IMR-90 (cell line): ENCODE measurements at regions not wholly inside any gene's neighbourhood (a gene's known extent, or its start where the extent isn't known, plus 50 kb on each side); places are given as distances from the start of the nearest gene placed in this dataset.

Source experiments
- ATAC-seq: fragments of 200-7000 bp; cut with Tn5 transposase; 2 replicates; pipeline ENCODE4 v1.9.1; 2020; ENCODE audit warnings: low read depth, mild to moderate bottlenecking, moderate library complexity
- BruUV-seq: library from RNA; stranded (reverse); fragments of 400-500 nt; replicated peaks from 2 replicates; lab custom pipeline; 2021; lab: Mats Ljungman, UMichigan
- CTCF ChIA-PET: fragments of 300-600 bp; formaldehyde crosslinking; extraction: SDS; loops from one replicate; lab custom pipeline; 2021; ENCODE audit warnings: antibody characterized with exemption; lab: Yijun Ruan, JAX
- POLR2A ChIA-PET: fragments of 300-600 bp; sonication (Branson Sonifier 250); formaldehyde crosslinking; loops from one replicate; lab custom pipeline; 2022; ENCODE audit warnings: antibody characterized with exemption; ENCODE audit not compliant: unreplicated experiment; lab: Charles Lee
- DNase-seq: peaks from one replicate; pipeline ENCODE4 v3.0.0; 2013
- H2AFZ ChIP-seq: replicated peaks from 2 replicates; pipeline ENCODE3; 2013; ENCODE audit warnings: low read length, mild to moderate bottlenecking; ENCODE audit not compliant: poor library complexity
- H2AK5ac ChIP-seq: 2 replicates; pipeline ENCODE4 v1.6.1; 2013; ENCODE audit warnings: low read depth, low read length, inconsistent platforms
- H2AK9ac ChIP-seq: replicated peaks from 2 replicates; pipeline ENCODE3; 2013; ENCODE audit warnings: mild to moderate bottlenecking, low read depth, low read length, moderate library complexity; ENCODE audit not compliant: poor library complexity
- H2BK120ac ChIP-seq: 2 replicates; pipeline ENCODE4 v1.6.1; 2013; ENCODE audit warnings: low read depth, low read length, inconsistent platforms
- H2BK15ac ChIP-seq: 3 replicates; pipeline ENCODE4 v1.6.1; 2013; ENCODE audit warnings: low read depth, low read length, inconsistent platforms
- H2BK20ac ChIP-seq: 2 replicates; pipeline ENCODE4 v1.6.1; 2013; ENCODE audit warnings: low read depth, mild to moderate bottlenecking, inconsistent platforms, low read length, moderate library complexity
- H2BK5ac ChIP-seq: 2 replicates; pipeline ENCODE4 v1.6.1; 2013; ENCODE audit warnings: mild to moderate bottlenecking, low read depth, low read length, inconsistent platforms; ENCODE audit not compliant: poor library complexity, severe bottlenecking
- H3K14ac ChIP-seq: replicated peaks from 2 replicates; pipeline ENCODE4 v1.6.1; 2013; ENCODE audit warnings: low read depth, low read length, inconsistent platforms
- H3K18ac ChIP-seq: 2 replicates; pipeline ENCODE4 v1.6.1; 2013; ENCODE audit warnings: low read depth, low read length, control low read depth
- H3K23ac ChIP-seq: 2 replicates; pipeline ENCODE4 v1.6.1; 2013; ENCODE audit warnings: low read depth, low read length, inconsistent platforms
- H3K27ac ChIP-seq: 2 replicates; pipeline ENCODE4 v1.5.1; 2013; ENCODE audit warnings: mild to moderate bottlenecking, control low read depth, low read length; ENCODE audit not compliant: insufficient read depth
- H3K27me3 ChIP-seq: 2 replicates; pipeline ENCODE4 v1.6.1; 2013; ENCODE audit warnings: low read length; ENCODE audit not compliant: control insufficient read depth, insufficient read depth
- H3K36me3 ChIP-seq: 2 replicates; pipeline ENCODE4 v1.6.1; 2013; ENCODE audit warnings: low read length, mixed read lengths; ENCODE audit not compliant: control insufficient read depth, insufficient read depth
- H3K4ac ChIP-seq: 2 replicates; pipeline ENCODE4 v1.6.1; 2013; ENCODE audit warnings: low read depth, low read length, inconsistent platforms
- H3K4me1 ChIP-seq: 2 replicates; pipeline ENCODE4 v1.6.1; 2013; ENCODE audit warnings: low read length, mixed read lengths; ENCODE audit not compliant: control insufficient read depth, insufficient read depth
- H3K4me2 ChIP-seq: 2 replicates; pipeline ENCODE4 v1.6.1; 2013; ENCODE audit warnings: low read depth, mild to moderate bottlenecking, control low read depth, low read length, moderate library complexity
- H3K4me3 ChIP-seq: 2 replicates; pipeline ENCODE4 v1.5.1; 2013; ENCODE audit warnings: low read depth, mild to moderate bottlenecking, control low read depth, low read length, moderate library complexity; ENCODE audit not compliant: insufficient read depth
- H3K56ac ChIP-seq: 2 replicates; pipeline ENCODE4 v1.6.1; 2013; ENCODE audit warnings: low read length, inconsistent platforms; ENCODE audit not compliant: insufficient read depth; ENCODE audit errors: extremely low read depth
- H3K79me1 ChIP-seq, 2 experiments: 2 replicates each; pipeline ENCODE4 v1.6.1; 2013; ENCODE audit warnings: low read length in 2 of 2, inconsistent platforms in 1 of 2, low read depth in 1 of 2
- H3K9ac ChIP-seq: 2 replicates; pipeline ENCODE4 v1.6.1; 2013; ENCODE audit warnings: low read depth, low read length, control low read depth
- H3K9me1 ChIP-seq: 2 replicates; pipeline ENCODE4 v1.6.1; 2013; ENCODE audit warnings: low read length, inconsistent platforms; ENCODE audit not compliant: insufficient read depth
- H3K9me3 ChIP-seq: 2 replicates; pipeline ENCODE4 v1.6.1; 2013; ENCODE audit warnings: low read length; ENCODE audit not compliant: control insufficient read depth, insufficient read depth
- H4K20me1 ChIP-seq: 2 replicates; pipeline ENCODE4 v1.6.1; 2013; ENCODE audit warnings: low read length, inconsistent platforms; ENCODE audit not compliant: insufficient read depth
- H4K5ac ChIP-seq: 2 replicates; pipeline ENCODE4 v1.6.1; 2013; ENCODE audit warnings: mild to moderate bottlenecking, low read depth, low read length, control low read depth
- H4K8ac ChIP-seq, 2 experiments: 2 replicates each; pipeline ENCODE4 v1.6.1; 2013; ENCODE audit warnings: low read depth in 2 of 2, low read length in 2 of 2, control low read depth in 1 of 2, inconsistent platforms in 1 of 2
- H4K91ac ChIP-seq: 2 replicates; pipeline ENCODE4 v1.6.1; 2013; ENCODE audit warnings: low read depth, low read length, inconsistent platforms; ENCODE audit not compliant: insufficient read depth
- MAFK ChIP-seq: IDR thresholded peaks from 2 replicates; pipeline ENCODE4 v1.6.1; 2012; ENCODE audit warnings: low read depth, low read length, improper control_type of control experiment
- MXI1 ChIP-seq: IDR thresholded peaks from 2 replicates; pipeline ENCODE4 v1.6.1; 2012; ENCODE audit warnings: low read depth, mild to moderate bottlenecking, low read length, moderate library complexity, borderline replicate concordance
- WGBS, 2 experiments: methylation state at CpG; one replicate each; pipeline versions ENCODE4 v1.1.5 to v1.1.7; 2013; ENCODE audit warnings: missing lambda C conversion rate in 2 of 2; ENCODE audit not compliant: insufficient read length in 1 of 2; ENCODE audit errors: extremely low coverage in 2 of 2; 5-methylcytosine and 5-hydroxymethylcytosine counted together
- dilution Hi-C: fragments of 300-500 bp; cut with HindIII; formaldehyde crosslinking; loops from one replicate; pipeline ENCODE4 v1.14.3; 2018; ENCODE audit warnings: low sequenced_read_pairs; ENCODE audit not compliant: unreplicated experiment
- in situ Hi-C: fragments of 300-500 bp; cut with MboI; formaldehyde crosslinking; loops from 3 replicates; pipeline ENCODE4 v1.14.3; 2019; ENCODE audit warnings: low sequenced_read_pairs, inconsistent platforms, mixed read lengths
- intact Hi-C: fragments of 100-400 bp; cut with micrococcal nuclease; formaldehyde crosslinking; loops from 2 replicates; pipeline ENCODE4 v1.10.0; 2022

- BruUV-seq = no TSS peak
- H3K27ac ChIP-seq = no peak overlapping the region
- H3K9me3 ChIP-seq = no peaks in the 10 kb centered on the region
- H3K56ac ChIP-seq = no peak overlapping the region
- H3K36me3 ChIP-seq = no peaks in the 10 kb centered on the region
- TF ChIP-seq MXI1 = no peak
- peak; percentile 90 for TF ChIP-seq MAFK
- H3K4me1 ChIP-seq = no peaks in the 10 kb centered on the region
- H2BK120ac ChIP-seq = no peak overlapping the region
- no peak overlapping the region for H3K4ac ChIP-seq
- H4K8ac ChIP-seq = no peak overlapping the region
- H3K4me3 ChIP-seq = no peak overlapping the region
- no peaks in the 10 kb centered on the region for H4K20me1 ChIP-seq
- H2BK5ac ChIP-seq = no peak overlapping the region
- H2BK15ac ChIP-seq = no peak overlapping the region
- H2AFZ ChIP-seq = no peak overlapping the region
- DNase-seq (no peak), ATAC-seq (no peak)
- no peaks in the 10 kb centered on the region for H3K27me3 ChIP-seq
- H3K14ac ChIP-seq = no peak overlapping the region
- no peak overlapping the region for H3K23ac ChIP-seq
- ChIA-PET CTCF (no interaction called here), POLR2A (no interaction called here)
- in situ Hi-C loops (no loop called here), dilution Hi-C loops (no loop called here), intact Hi-C loops (no loop called here)
- H2BK20ac ChIP-seq = no peak overlapping the region
- no peak overlapping the region for H2AK9ac ChIP-seq
- no peak overlapping the region for H3K9ac ChIP-seq
- H3K18ac ChIP-seq = no peak overlapping the region
- H3K79me1 ChIP-seq = no peaks in the 10 kb centered on the region
- H4K5ac ChIP-seq = no peak overlapping the region
- H3K4me2 ChIP-seq = no peak overlapping the region
- no peak overlapping the region for H2AK5ac ChIP-seq
- WGBS, 2 experiments = no CpG with 5 or more reads among the region's 2 CpGs
- no peak overlapping the region for H4K91ac ChIP-seq
- H3K9me1 ChIP-seq = no peaks in the 10 kb centered on the region
These were observed 441.9 kb downstream of the CPS1 start for GRCh38 chr2:210998334-210998733.
